ENCODE measurements at regions not wholly inside any gene's neighbourhood (a gene's known extent, or its start where the extent isn't known, plus 50 kb on each side); places are given as distances from the start of the nearest gene placed in this dataset.

- TF ChIP-seq RXRA (IDR thresholded peaks at IDR 0.05): no peak
- TF ChIP-seq CTCF (IDR thresholded peaks at IDR 0.05; ENCODE audit: low read depth, low read length, missing input control): no peak
- TF ChIP-seq RAD21 (IDR thresholded peaks at IDR 0.05): no peak
- TF ChIP-seq TAF1 (conservative IDR thresholded peaks at IDR 0.05): no peak
- TF ChIP-seq YY1 (IDR thresholded peaks at IDR 0.05): no peak
- TF ChIP-seq EGR1 (IDR thresholded peaks at IDR 0.05; ENCODE audit: low read depth in 2 of 2): no peak
- no peak for TF ChIP-seq GABPA (IDR thresholded peaks at IDR 0.05 in 1 of 2, conservative IDR thresholded peaks at IDR 0.05 in 1 of 2)
These were observed 371.2 kb upstream of the NBEA start for GRCh38 chr13:34570698-34571353.

All from liver (tissue), 3 donors.